AG10803 (cell line): ENCODE measurements at regions not wholly inside any gene's neighbourhood (a gene's known extent, or its start where the extent isn't known, plus 50 kb on each side); places are given as distances from the start of the nearest gene placed in this dataset.

Experiments used
- DNase-seq: peaks from one replicate; pipeline ENCODE4 v3.0.0; 2010; ENCODE audit warnings: low read depth
- H3K4me3 ChIP-seq: 2 replicates; pipeline ENCODE4 v1.5.1; 2011; ENCODE audit warnings: mild to moderate bottlenecking, low read length, control low read depth
- TF ChIP-seq, protein P1 (sequence below): conservative IDR thresholded peaks from 2 replicates; pipeline ENCODE4 v1.5.1; 2011; ENCODE audit warnings: mild to moderate bottlenecking, low read length, control low read depth, inconsistent platforms

DNA sequence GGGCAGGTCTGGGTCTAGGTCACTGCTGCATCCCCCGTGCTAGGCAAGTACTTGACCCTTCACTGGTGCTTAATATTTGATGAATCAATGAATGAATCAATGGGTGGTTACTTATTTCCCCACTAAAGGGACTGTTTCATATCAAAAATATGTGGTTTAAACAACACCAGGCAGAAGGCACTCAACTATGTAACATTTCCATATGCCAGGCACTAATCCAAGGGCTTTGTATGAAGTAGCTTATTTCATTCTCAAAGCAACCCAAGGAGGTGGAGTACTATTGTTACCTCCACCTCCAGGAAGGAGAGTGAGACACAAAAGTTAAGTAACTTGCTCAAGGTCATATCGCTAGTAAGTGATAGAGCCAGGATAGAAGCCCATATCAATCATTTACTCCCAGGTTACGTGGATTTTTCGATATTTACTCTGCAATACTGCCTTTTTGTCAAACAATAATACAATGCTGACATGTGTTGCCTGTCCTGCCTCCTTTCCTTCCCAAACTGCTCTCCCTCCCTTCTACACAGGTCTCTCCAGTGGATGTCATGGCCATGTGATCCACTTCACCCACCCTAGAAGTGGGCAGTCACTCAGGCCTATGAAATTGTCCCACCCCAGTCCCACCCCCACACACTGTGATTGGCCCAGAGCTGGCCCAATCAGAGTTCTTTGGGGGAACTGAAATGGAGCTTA lies 142.8 kb downstream of the ETS2 start:
- TF ChIP-seq, protein P1, sequence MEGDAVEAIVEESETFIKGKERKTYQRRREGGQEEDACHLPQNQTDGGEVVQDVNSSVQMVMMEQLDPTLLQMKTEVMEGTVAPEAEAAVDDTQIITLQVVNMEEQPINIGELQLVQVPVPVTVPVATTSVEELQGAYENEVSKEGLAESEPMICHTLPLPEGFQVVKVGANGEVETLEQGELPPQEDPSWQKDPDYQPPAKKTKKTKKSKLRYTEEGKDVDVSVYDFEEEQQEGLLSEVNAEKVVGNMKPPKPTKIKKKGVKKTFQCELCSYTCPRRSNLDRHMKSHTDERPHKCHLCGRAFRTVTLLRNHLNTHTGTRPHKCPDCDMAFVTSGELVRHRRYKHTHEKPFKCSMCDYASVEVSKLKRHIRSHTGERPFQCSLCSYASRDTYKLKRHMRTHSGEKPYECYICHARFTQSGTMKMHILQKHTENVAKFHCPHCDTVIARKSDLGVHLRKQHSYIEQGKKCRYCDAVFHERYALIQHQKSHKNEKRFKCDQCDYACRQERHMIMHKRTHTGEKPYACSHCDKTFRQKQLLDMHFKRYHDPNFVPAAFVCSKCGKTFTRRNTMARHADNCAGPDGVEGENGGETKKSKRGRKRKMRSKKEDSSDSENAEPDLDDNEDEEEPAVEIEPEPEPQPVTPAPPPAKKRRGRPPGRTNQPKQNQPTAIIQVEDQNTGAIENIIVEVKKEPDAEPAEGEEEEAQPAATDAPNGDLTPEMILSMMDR, result no peak
- H3K4me3 ChIP-seq, result no peak overlapping the region
- DNase-seq, result peak; percentile 79

DNA sequence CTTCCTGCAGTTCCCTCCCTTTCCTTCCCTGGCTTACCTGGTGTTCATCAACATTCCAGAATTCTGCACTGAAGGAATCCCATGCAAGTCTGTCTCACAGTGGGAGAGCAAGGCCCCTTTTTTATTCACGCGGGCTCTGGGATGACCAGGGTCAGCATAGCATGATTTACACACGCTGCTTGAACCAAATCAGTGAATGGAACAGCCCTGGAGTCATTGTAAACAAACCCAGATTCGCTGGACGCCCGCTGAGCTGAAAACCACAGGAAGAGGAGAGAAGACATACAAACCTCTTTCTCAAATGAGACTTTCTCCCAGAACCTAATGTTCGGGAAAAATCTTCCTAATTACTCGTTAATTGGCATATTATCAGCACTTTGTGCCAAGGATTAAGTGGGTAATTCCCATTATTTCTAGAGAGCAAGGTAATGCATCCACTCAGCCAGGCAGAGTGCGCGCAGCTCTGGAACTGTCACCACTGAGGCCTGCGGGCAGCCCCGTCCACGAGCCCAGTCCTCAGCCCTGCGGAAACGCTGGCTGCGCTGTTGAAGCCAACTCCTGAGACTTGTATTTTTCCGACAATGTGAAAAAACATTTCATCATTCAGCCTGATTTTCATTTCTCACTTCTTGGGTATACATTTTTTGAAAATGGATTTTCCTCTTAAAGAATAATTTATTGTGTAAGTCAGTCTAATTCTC lies 140.0 kb downstream of the ETS2 start:
- TF ChIP-seq, protein P1, result no peak
- DNase-seq, result no peak
- no peak overlapping the region for H3K4me3 ChIP-seq

DNA sequence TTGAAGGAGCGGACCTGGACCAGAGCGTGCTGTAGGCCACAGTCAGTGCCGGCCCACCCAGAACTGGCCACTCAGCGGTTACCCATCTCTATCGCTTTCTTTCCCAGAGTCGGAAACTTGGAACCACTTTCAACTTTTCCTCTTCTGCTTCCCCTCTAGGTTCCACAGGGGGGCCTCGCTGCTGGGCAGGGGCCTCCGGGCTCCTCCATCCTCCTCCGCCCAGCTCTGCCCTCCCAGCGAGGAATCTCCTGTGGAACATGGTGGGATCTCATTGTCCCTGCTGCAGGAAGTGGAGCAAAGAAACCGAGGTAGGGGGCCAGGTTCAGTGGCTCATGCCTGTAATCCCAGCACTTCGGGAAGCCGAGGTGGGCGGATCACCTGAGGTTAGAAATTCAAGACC lies 139.2 kb downstream of the ETS2 start:
- TF ChIP-seq, protein P1, result no peak
- DNase-seq, result no peak
- no peak overlapping the region for H3K4me3 ChIP-seq

DNA sequence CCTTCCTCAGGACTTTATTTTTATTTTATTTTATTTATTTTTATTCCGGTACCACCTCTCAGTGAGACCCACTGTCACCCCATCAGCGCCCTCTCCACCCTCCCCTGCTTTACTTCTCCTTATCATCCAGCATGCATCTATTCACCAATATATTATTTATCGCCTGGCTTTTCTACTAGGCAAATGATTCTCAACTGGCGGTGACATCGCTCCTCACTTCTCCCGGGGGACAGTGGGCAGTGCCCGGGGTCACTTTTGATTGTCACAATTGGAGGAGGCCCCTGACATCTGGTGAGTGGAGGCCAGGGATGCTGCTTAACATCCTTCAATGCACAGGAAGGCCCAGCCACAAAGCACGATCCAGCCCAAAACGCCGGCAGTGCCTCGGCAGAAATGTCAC lies 138.7 kb downstream of the ETS2 start:
- no peak overlapping the region for H3K4me3 ChIP-seq
- TF ChIP-seq, protein P1, result no peak
- DNase-seq, result no peak

DNA sequence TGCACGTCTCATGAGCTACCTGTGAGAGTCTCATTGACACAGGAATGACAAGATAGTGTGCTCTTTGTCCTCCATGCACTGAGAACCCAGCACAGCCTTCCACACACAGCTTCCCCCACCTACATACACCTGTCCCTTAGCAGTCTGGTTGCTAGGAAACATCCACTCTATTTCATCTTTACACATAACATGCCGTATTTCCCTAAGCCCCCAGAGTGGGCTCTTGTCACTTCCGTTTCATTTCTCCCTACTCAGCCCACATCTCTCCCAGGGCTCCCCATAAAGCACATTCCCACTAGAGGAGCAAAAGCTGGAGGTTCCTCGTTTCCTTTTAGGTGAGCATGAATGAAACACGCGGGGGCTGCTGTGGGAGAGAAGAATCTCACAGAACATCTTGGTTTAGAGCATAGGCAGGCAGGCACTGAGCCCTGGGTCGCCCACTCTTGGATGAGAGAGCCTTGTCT lies 137.1 kb downstream of the ETS2 start:
- TF ChIP-seq, protein P1, result no peak
- no peak overlapping the region for H3K4me3 ChIP-seq
- no peak for DNase-seq

DNA sequence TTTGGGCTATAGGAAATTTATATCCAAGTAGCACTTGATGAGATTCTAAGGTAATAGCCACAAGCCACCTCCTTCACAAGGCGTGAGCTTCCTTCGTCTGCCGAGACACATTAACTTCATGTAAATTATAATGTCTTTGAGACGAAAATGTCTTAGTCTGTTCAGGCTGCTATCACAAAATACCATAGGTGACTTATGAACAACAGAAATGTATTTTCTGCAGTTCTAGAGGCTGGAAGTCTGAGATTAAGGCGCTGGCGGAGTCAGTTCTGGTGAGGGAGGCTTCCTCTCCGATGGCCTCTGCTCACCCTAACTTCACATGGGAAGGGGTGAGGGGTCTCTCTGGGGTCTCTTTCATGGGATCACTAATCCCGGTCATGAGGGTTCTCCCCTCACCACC lies 133.0 kb downstream of the ETS2 start:
- TF ChIP-seq, protein P1, result no peak
- no peak overlapping the region for H3K4me3 ChIP-seq
- no peak for DNase-seq

DNA sequence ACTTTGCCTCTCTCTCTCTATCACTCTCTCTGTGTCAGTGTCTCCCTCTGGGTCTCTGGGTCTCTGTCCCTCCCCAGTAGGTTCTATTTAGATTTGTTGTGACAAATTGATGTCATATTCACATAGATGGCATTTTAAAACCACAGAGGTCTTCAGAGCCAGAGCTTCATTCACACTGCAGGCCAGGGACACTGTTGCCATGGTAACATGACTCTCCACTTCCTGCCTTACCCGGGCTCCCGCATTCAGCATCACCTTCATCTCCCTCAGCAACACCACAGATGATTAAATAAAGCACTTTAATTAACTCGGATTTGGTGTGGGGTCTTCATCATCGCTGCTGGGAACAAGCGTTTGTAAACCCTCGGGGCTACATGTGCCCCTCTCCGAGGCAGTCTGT lies 132.6 kb downstream of the ETS2 start:
- TF ChIP-seq, protein P1, result no peak
- peak; percentile 32 for DNase-seq
- H3K4me3 ChIP-seq, result no peak overlapping the region
